Upper lobe of left lung (tissue), 4 donors: ENCODE measurements at regions not wholly inside any gene's neighbourhood (a gene's known extent, or its start where the extent isn't known, plus 50 kb on each side); places are given as distances from the start of the nearest gene placed in this dataset.

Source experiments
- POLR2A ChIP-seq, 4 donors: fragments of 450-650 bp; IDR thresholded peaks; one replicate each; pipeline ENCODE4 v1.5.1; 2016 to 2017; ENCODE audit warnings: antibody characterized with exemption in 4 of 4, mild to moderate bottlenecking in 2 of 4
- TF ChIP-seq, protein P1 (sequence below), 6 experiments: fragments of 450-650 bp in 4 of 6; fragments of 200-600 bp in 2 of 6; sonication (generic) in 2 of 6; IDR thresholded peaks; one replicate each; pipeline ENCODE4 v1.5.1; 2016 to 2019; ENCODE audit warnings: antibody characterized with exemption in 6 of 6

DNA sequence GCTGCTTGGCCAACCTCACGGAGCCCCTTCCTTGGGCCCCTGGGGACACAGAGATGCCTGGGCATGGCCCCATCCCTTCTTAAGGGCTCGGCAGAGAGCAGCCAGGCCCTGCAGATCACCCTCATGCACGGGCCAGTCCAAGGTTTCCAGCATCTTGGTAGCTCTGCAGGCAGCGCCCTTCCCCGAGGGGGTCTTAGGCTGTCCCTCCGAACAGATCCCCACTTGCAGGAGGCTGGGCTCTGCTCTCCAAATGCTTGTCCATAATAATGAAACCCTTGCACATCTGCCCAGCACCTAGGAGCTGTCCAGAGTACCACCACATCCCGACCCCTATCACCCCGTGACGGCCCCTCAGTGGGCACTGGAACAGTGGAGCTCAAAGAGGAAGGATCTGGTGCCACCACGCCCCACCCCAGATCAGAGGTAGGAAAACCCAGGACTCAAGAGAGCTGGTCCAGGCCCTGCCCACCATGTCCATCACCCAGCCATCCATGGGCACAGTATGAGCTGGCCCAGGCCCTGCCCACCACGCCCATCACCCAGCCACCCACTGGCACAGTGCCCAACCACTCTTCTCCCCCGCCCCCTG, 92.5 kb upstream of the PRR5 start:
- TF ChIP-seq, protein P1, sequence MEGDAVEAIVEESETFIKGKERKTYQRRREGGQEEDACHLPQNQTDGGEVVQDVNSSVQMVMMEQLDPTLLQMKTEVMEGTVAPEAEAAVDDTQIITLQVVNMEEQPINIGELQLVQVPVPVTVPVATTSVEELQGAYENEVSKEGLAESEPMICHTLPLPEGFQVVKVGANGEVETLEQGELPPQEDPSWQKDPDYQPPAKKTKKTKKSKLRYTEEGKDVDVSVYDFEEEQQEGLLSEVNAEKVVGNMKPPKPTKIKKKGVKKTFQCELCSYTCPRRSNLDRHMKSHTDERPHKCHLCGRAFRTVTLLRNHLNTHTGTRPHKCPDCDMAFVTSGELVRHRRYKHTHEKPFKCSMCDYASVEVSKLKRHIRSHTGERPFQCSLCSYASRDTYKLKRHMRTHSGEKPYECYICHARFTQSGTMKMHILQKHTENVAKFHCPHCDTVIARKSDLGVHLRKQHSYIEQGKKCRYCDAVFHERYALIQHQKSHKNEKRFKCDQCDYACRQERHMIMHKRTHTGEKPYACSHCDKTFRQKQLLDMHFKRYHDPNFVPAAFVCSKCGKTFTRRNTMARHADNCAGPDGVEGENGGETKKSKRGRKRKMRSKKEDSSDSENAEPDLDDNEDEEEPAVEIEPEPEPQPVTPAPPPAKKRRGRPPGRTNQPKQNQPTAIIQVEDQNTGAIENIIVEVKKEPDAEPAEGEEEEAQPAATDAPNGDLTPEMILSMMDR (IDR thresholded peaks at IDR 0.05) = no peak
- TF ChIP-seq POLR2A (IDR thresholded peaks at IDR 0.05) = no peak
